Body of pancreas (tissue), 4 donors: ENCODE measurements at regions not wholly inside any gene's neighbourhood (a gene's known extent, or its start where the extent isn't known, plus 50 kb on each side); places are given as distances from the start of the nearest gene placed in this dataset.
"Not testable (repeated sequence)": the region's sequence is repeated elsewhere in the genome, so short reads cannot be mapped to it uniquely, and the experiment has no call there.

Source experiments
- CTCF ChIP-seq, 7 experiments: fragments of 450-650 bp in 4 of 7; fragments of 200-600 bp in 3 of 7; sonication (generic) in 3 of 7; IDR thresholded peaks; one replicate each; pipeline ENCODE4 v1.5.1; 2016 to 2019; ENCODE audit warnings: antibody characterized with exemption in 7 of 7
- POLR2A ChIP-seq, 3 donors: fragments of 450-650 bp; IDR thresholded peaks; one replicate each; pipeline ENCODE4 v1.6.1; 2016; ENCODE audit warnings: antibody characterized with exemption in 3 of 3, mild to moderate bottlenecking in 2 of 3

- TF ChIP-seq POLR2A, CTCF (IDR thresholded peaks at IDR 0.05): not testable (repeated sequence)
Measured at GRCh38 chr4:127478271-127478670, 154.5 kb upstream of the INTU start.
